ENCODE measurements at regions not wholly inside any gene's neighbourhood (a gene's known extent, or its start where the extent isn't known, plus 50 kb on each side); places are given as distances from the start of the nearest gene placed in this dataset.

GRCh38 chr11:32221476-32222032, 130.7 kb downstream of the RCN1 start:
- no peak for TF ChIP-seq CTCF (IDR thresholded peaks at IDR 0.05; ENCODE audit: insufficient read depth, low read length, poor library complexity, severe bottlenecking)
- TF ChIP-seq EZH2phosphoT487 (conservative IDR thresholded peaks at IDR 0.05; ENCODE audit: low read length), result no peak
